Effector memory CD8-positive, alpha-beta T cell (primary cell): ENCODE measurements at regions not wholly inside any gene's neighbourhood (a gene's known extent, or its start where the extent isn't known, plus 50 kb on each side); places are given as distances from the start of the nearest gene placed in this dataset.
"Not testable (repeated sequence)": the region's sequence is repeated elsewhere in the genome, so short reads cannot be mapped to it uniquely, and the experiment has no call there.

Experiments
- ATAC-seq: fragments of 150-1000 bp; cut with Tn5 transposase; replicated peaks from 2 replicates; pipeline ENCODE4 v1.10.0; 2021; ENCODE audit warnings: mild to moderate bottlenecking, moderate library complexity
- DNase-seq, 3 experiments: peaks; one replicate each; pipeline ENCODE4 v3.0.0; 2021
- H3K27ac Mint-ChIP-seq, 2 donors: one replicate each; pipeline ENCODE4 v1.8.0; 2022; ENCODE audit warnings: mild to moderate bottlenecking in 2 of 2, mixed read lengths in 2 of 2, moderate library complexity in 2 of 2
- H3K27me3 Mint-ChIP-seq, 2 donors: one replicate each; pipeline ENCODE4 v1.8.0; 2022; ENCODE audit warnings: mixed read lengths in 2 of 2
- H3K36me3 Mint-ChIP-seq: one replicate; pipeline ENCODE4 v1.8.0; 2022; ENCODE audit warnings: mild to moderate bottlenecking, moderate library complexity, mixed read lengths; ENCODE audit not compliant: insufficient read depth
- H3K4me1 Mint-ChIP-seq, 2 donors: one replicate each; pipeline ENCODE4 v1.8.0; 2022; ENCODE audit warnings: low read depth in 2 of 2, mixed read lengths in 2 of 2
- H3K4me3 Mint-ChIP-seq, 2 donors: one replicate each; pipeline ENCODE4 v1.8.0; 2022; ENCODE audit warnings: mild to moderate bottlenecking in 2 of 2, mixed read lengths in 2 of 2, moderate library complexity in 2 of 2
- H3K9me3 Mint-ChIP-seq, 2 donors: one replicate each; pipeline ENCODE4 v1.8.0; 2022; ENCODE audit warnings: mixed read lengths in 2 of 2

DNA sequence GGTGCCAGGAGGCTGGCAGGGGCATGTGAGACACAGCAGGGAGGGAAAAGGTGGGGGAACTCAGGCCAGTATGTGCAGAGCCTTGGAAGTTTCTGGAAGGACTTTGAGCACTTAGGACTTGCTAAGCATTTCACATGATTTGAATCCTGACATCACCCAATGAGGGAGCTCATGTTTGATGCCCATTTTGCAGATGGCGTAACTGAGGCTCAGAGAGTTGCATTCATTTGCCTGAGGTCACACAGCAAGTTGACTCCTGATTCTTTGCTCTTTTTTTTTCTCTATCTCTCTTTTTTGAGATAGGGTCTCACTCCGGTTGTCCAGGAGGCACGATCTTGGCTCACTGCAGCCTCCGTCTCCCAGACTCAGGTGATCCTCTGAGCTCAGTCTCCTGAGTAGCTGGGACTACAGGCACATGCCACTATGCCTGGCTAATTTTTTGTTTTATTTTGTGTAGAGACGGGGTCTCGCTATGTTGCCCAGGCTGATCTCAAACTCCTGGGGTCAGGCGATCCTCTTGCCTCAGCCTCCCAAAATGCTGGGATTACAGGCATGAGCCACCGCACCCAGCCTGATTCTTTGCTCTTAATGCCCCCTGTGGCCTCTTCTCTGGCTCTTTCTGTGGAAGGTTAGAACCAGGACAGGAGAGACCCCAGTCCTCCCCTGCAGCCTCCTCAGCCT lies 246.1 kb downstream of the RBM19 start:
- no peaks in the 10 kb centered on the region for H3K4me1 Mint-ChIP-seq
- no peak for ATAC-seq
- H3K27me3 Mint-ChIP-seq: peaks cover 0 to 38% of the 10 kb centered on the region in 2 donors
- no peak overlapping the region for H3K4me3 Mint-ChIP-seq
- no peaks in the 10 kb centered on the region for H3K9me3 Mint-ChIP-seq
- DNase-seq: no peak
- no peak overlapping the region for H3K27ac Mint-ChIP-seq
- H3K36me3 Mint-ChIP-seq: no peaks in the 10 kb centered on the region

DNA sequence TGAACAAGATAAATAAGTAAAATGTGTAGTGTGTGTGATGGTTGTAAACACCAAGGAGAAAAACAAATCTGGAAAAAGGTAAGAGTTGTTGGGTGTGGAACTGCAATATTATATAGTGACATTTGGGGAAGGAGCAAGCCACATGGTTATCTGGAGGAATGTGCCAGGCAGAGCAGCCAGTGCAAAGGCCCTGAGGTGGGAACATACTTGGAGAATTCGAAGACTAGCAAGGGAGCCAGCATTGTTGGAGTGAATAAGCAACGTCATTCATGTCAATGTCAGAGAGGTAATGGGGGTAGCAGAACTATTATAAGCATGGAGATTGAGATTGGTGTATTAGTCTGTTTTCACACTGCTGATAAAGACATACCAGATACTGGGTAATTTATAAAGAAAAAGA lies 241.5 kb upstream of the LHX5 start:
- Mint-ChIP-seq H3K27ac (no peak overlapping the region), H3K27me3 (peaks cover 8 to 30% of the 10 kb centered on the region in 2 donors), H3K4me1 (no peaks in the 10 kb centered on the region), H3K36me3 (no peaks in the 10 kb centered on the region), H3K4me3 (no peak overlapping the region), H3K9me3 (no peaks in the 10 kb centered on the region)
- DNase-seq (no peak), ATAC-seq (no peak)

DNA sequence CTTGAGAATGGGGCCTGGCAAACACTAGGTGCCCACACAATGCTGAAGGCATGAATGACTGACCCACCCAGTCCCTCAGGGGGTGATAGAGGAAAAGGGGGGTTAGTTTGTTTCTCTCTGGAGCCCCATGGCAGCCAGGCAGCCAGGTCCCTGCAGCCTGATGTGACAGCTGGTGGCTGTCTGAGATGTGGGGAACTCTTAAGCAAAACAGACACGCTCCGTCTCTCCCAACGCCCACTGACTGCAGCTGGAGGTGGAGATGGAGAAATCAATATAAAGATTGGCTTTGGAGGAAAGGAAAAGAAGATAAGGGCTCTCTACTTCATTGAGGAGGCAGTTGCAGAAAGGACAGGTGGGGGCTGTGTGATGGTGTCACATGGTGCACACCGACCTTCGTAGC lies 240.8 kb upstream of the LHX5 start:
- Mint-ChIP-seq H3K27ac (no peak overlapping the region), H3K9me3 (no peaks in the 10 kb centered on the region), H3K4me1 (no peaks in the 10 kb centered on the region), H3K4me3 (no peak overlapping the region), H3K36me3 (no peaks in the 10 kb centered on the region), H3K27me3 (peaks cover 8 to 30% of the 10 kb centered on the region in 2 donors)
- DNase-seq (no peak), ATAC-seq (no peak)

DNA sequence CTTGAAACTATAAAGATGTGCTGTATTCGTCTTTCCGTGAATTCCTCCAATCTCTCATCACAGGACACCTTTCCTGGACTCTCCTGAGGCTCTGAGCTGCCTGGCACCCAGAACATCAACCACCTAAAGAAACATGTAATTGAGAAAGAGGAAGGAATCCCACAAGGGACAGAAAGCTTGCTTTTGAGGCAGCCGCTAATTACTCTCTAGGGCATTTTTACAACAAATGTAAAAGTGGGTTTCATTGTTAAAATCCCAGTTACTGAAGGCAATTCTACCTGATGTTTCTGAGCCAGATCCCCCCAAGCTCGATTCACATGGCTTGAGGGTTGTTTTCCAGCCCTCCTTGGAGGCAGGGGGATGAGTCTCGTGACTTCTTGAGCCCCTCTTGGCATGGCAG lies 238.5 kb upstream of the LHX5 start:
- Mint-ChIP-seq H3K9me3 (no peaks in the 10 kb centered on the region), H3K27me3 (peaks cover 20 to 35% of the 10 kb centered on the region in 2 donors), H3K4me1 (no peaks in the 10 kb centered on the region), H3K4me3 (no peak overlapping the region), H3K27ac (no peak overlapping the region), H3K36me3 (no peaks in the 10 kb centered on the region)
- ATAC-seq (no peak), DNase-seq (no peak)

DNA sequence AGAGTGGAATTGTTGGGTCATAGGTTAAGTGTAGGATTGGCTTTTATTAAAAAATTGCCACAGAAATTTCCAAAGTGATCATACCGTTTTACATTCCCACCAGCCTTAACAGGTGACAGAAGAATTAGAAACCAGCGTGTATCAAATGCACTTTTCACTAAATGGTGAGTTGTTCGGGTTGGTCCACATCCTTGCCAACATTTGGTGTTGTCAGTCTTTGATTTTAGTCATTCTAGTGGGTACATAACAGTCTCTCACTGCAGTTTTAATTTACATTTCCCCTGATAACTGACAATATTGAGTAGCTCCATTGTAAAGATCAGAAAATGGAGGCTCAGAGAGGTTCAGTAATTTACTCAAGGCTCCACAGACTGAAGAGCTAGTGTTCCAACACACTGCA lies 237.8 kb upstream of the LHX5 start:
- Mint-ChIP-seq H3K27me3 (peaks cover 22 to 38% of the 10 kb centered on the region in 2 donors), H3K4me3 (no peak overlapping the region), H3K4me1 (no peaks in the 10 kb centered on the region), H3K36me3 (no peaks in the 10 kb centered on the region), H3K27ac (no peak overlapping the region), H3K9me3 (no peaks in the 10 kb centered on the region)
- DNase-seq (no peak), ATAC-seq (no peak)

DNA sequence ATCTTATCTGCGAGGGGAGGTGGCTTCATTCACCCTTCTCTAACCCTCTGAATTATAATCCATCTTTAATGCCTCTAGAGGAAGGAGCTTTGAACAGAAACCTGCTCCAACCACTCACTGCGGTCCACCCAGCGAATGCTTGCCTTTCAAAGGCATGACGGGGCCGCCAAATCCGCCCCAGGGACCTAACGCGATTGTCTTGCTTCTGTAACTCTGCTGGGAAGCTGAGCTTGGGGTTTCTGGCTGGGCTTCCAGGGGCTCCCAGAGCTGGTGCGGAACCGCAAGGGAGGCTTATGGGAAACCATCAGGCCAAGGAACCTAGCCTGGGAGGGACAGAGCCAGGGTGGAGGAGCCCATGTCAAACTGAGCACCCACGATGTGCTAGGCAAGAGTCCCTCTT lies 231.2 kb upstream of the LHX5 start:
- no peaks in the 10 kb centered on the region for H3K4me1 Mint-ChIP-seq
- no peak overlapping the region for H3K4me3 Mint-ChIP-seq
- DNase-seq (no peak), ATAC-seq (no peak)
- no peaks in the 10 kb centered on the region for H3K36me3 Mint-ChIP-seq
- H3K27ac Mint-ChIP-seq: no peak overlapping the region
- peaks cover 35 to 46% of the 10 kb centered on the region in 2 donors for H3K27me3 Mint-ChIP-seq
- H3K9me3 Mint-ChIP-seq: no peaks in the 10 kb centered on the region

DNA sequence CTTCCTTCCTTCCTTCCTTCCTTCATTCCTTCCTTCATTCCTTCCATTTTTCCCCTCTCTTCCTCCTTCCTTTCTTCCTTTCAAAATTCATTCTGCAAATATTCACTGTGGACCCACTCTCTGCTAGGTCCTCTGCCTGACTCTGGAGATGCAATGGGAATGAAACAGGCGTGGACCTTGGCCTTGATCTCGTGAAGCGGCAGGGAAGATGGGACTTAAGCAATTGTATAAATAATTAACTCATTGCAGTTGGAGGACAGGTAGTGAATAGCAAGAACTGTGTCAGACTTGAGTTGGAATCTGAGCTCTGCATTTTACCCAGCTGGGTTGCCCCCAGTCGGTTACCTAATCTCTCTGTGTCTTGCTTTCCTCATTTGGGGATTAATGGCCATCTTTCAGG lies 230.6 kb upstream of the LHX5 start:
- ATAC-seq (no peak), DNase-seq (no peak)
- H3K36me3 Mint-ChIP-seq: no peaks in the 10 kb centered on the region
- H3K9me3 Mint-ChIP-seq: no peaks in the 10 kb centered on the region
- no peak overlapping the region for H3K27ac Mint-ChIP-seq
- peaks cover 33 to 51% of the 10 kb centered on the region in 2 donors for H3K27me3 Mint-ChIP-seq
- no peaks in the 10 kb centered on the region for H3K4me1 Mint-ChIP-seq
- no peak overlapping the region for H3K4me3 Mint-ChIP-seq

DNA sequence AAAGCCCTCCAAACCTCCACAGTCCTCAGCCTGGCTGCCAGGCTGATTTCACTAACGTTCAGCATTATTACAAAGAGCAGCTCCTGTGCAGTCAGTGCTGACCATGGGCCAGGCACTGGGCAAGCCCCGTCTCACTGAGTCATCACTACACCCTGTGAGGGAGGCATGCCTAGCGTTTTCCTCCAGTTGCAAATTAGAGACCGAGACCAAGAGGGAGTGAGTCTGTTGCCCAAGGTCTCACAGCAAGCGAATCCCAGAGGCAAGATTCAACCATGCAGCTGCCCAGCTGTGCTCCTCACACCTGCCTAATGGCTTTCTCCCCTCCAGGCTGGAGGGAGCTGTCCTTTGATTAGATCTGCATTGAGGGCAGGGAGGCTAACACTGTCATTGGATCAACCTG lies 229.3 kb upstream of the LHX5 start:
- Mint-ChIP-seq H3K36me3 (no peaks in the 10 kb centered on the region), H3K27ac (no peak overlapping the region), H3K4me1 (no peaks in the 10 kb centered on the region), H3K27me3 (peaks cover 28 to 57% of the 10 kb centered on the region in 2 donors), H3K9me3 (no peaks in the 10 kb centered on the region), H3K4me3 (no peak overlapping the region)
- DNase-seq (no peak), ATAC-seq (no peak)

DNA sequence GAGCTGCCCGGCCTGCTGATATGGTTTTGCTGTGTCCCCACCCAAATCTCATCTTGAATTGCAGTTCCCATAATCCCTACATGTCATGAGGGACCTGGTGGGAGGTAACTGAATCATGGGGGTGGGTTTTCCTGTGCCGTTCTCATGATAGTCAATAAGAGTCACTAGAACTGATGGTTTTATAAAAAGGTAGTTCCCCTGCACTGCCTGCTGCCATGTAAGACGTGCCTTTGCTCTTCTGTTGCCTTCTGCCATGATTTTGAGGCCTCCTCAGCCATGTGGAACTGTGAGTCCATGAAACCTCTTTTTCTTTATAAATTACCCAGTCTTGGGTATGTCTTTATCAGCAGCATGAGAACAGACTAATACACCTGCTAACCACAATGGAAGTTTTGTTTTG lies 228.3 kb upstream of the LHX5 start:
- not testable (repeated sequence) for H3K27ac Mint-ChIP-seq, ATAC-seq, H3K4me1 Mint-ChIP-seq, H3K36me3 Mint-ChIP-seq, H3K4me3 Mint-ChIP-seq, H3K9me3 Mint-ChIP-seq, DNase-seq
- H3K27me3 Mint-ChIP-seq: peaks cover 29 to 58% of the 10 kb centered on the region in 2 donors

DNA sequence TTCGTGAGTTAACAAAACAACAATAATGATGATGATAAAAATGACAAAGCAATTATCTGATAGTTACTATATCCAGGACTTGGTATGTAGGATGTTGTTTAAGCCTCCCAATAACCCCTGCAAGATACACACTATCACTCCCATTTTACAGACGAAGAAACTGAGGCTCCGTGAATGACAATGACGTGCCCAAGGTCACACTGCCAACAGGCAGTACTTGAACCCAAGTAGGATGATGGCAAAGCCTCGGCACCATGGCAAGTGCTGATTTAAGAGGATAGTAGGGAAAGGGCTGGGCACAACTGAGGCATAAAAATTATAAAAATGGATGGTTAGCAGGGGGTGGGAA lies 226.8 kb upstream of the LHX5 start:
- no peaks in the 10 kb centered on the region for H3K36me3 Mint-ChIP-seq

DNA sequence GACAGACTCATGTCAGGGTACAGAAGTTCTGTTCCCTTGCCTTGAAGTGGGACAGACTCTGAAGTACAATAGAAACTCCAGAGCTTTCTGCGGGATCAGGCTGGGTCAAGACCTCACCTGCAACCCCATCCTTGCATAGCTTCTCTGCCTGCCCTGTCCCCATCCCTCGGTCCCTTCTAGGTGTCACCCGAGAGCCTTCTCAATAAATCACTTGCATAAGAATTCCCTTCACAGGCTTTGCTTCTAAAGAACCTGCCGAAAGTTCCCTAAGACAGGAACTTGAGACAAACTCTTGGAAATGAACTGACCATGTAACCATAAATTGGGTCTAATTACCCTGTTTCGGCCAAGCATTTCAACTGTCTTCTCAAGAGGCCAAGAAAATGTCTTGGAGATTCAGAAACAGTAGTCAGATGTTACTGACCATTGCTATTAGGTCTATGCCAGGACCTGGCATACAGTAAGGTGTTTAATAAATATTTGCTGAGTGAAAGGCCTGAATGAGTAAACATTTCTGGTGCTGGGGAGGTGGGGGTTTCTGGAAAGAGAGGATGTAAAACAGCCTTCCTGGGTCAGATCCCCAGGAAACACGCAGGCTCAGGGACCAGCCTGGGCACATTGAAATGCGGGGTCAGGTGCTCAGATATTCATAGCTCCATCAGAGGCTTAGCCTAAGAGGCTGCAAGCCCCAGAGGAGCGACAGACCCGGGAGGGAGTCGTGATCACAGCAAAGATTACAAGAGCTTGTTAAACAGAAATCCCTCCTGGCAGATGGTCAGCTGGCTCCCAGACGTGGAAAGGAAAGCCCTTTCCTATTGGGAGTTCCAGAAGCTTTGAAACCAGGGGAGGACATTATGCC lies 226.2 kb upstream of the LHX5 start:
- ATAC-seq (no peak), DNase-seq (no peak)
- Mint-ChIP-seq H3K4me3 (no peak overlapping the region), H3K27me3 (peaks cover 37 to 57% of the 10 kb centered on the region in 2 donors), H3K27ac (no peak overlapping the region), H3K4me1 (no peaks in the 10 kb centered on the region), H3K9me3 (no peaks in the 10 kb centered on the region), H3K36me3 (no peaks in the 10 kb centered on the region)

More for the DNA sequence above, 226.8 kb upstream of the LHX5 start:
- DNase-seq: no peak
- H3K27ac Mint-ChIP-seq: no peak overlapping the region
- H3K4me3 Mint-ChIP-seq: no peak overlapping the region
- H3K4me1 Mint-ChIP-seq: no peaks in the 10 kb centered on the region
- H3K9me3 Mint-ChIP-seq: no peaks in the 10 kb centered on the region
- no peak for ATAC-seq
- peaks cover 38 to 63% of the 10 kb centered on the region in 2 donors for H3K27me3 Mint-ChIP-seq

DNA sequence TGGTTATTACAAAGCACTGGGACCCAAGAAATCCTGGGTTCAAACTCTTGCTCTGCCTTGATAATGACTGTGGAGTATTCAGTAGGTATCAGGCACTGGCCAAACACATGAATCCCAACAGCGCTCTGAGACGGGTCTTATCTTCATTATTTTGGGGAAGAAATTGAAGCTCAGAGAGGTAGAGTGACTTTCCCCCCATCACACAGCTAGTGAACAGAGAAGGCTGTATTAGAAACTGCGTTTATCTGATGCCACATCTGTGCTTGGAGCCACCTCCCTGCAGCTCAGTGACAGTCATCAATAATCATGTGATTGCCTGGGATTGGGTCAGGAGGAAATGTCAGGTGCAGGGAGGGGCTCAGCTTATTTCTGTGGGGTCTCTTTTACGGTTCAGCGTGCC lies 225.4 kb upstream of the LHX5 start:
- DNase-seq (no peak), ATAC-seq (no peak)
- Mint-ChIP-seq H3K36me3 (no peaks in the 10 kb centered on the region), H3K4me3 (no peak overlapping the region), H3K4me1 (no peaks in the 10 kb centered on the region), H3K9me3 (no peaks in the 10 kb centered on the region), H3K27me3 (peaks cover 34 to 52% of the 10 kb centered on the region in 2 donors), H3K27ac (no peak overlapping the region)

DNA sequence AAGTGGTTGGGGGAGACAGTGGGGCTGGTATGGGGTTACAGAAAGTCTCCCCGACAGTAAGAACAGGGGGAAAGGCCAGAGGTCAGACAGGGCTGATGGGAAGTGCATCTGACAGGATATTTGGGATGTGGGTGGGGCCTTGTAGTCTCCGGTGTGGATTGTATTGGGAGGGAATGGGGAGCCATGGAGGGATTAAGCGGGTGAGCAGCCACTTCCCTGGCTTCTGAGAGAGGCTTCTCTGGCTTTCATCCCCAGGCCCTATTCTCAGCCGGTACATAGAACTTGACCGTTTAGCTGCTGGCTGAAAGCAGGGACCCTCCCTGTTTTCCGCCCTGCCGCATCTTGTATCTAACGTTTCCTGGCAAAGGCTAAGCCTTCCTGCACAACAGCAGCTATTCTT lies 222.0 kb upstream of the LHX5 start:
- H3K27ac Mint-ChIP-seq: no peak overlapping the region
- ATAC-seq (no peak), DNase-seq (no peak)
- no peak overlapping the region for H3K4me3 Mint-ChIP-seq
- H3K27me3 Mint-ChIP-seq: peaks cover 41 to 42% of the 10 kb centered on the region in 2 donors
- H3K36me3 Mint-ChIP-seq: no peaks in the 10 kb centered on the region
- H3K4me1 Mint-ChIP-seq: no peaks in the 10 kb centered on the region
- no peaks in the 10 kb centered on the region for H3K9me3 Mint-ChIP-seq

DNA sequence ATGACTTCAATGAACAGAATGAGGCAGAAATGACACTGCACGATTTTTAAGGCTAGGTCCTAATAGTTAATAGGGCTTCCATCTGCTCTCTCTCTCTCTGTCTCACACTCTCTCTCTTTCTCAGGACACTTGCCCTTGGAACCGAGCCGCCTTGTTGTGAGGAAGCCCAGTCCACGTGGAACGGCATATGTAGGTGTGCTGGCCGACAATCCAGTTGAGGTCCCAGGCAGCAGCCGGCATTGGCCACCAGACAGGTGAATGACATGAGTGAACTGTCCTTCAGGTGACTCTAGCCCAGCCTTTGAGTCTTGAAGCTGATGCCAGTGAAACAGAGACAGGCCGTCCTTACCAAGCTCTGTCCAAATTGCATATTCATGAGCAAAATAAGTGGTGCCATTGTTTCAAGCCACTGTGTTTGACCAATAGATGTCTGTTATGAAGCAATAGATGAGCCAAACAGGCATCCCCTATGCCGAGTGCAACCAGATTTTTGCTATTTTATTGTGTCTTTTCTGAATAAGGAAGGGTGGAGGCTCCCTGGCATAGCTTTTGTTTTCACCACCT lies 217.5 kb upstream of the LHX5 start:
- DNase-seq (no peak), ATAC-seq (no peak)
- Mint-ChIP-seq H3K27ac (no peak overlapping the region), H3K4me3 (no peak overlapping the region), H3K4me1 (no peaks in the 10 kb centered on the region), H3K9me3 (no peaks in the 10 kb centered on the region), H3K36me3 (no peaks in the 10 kb centered on the region), H3K27me3 (peaks cover 20 to 22% of the 10 kb centered on the region in 2 donors)
